Mucosa of rectum (tissue), 2 donors: ENCODE measurements at regions not wholly inside any gene's neighbourhood (a gene's known extent, or its start where the extent isn't known, plus 50 kb on each side); places are given as distances from the start of the nearest gene placed in this dataset.

Experiments
- H3K27ac ChIP-seq, 2 donors: one replicate each; pipeline ENCODE4 v1.7.0; 2013; ENCODE audit warnings: inconsistent platforms in 2 of 2, low read depth in 2 of 2, low read length in 2 of 2
- H3K27me3 ChIP-seq, 2 donors: one replicate each; pipeline ENCODE4 v1.7.0; 2013; ENCODE audit warnings: low read length in 2 of 2; ENCODE audit not compliant: control insufficient read depth in 2 of 2, insufficient read depth in 2 of 2
- H3K36me3 ChIP-seq, 2 donors: one replicate each; pipeline ENCODE4 v1.7.0; 2013; ENCODE audit warnings: low read length in 2 of 2; ENCODE audit not compliant: control insufficient read depth in 2 of 2, insufficient read depth in 2 of 2
- H3K4me1 ChIP-seq, 2 donors: one replicate each; pipeline ENCODE4 v1.7.0; 2013; ENCODE audit warnings: low read length in 2 of 2, mild to moderate bottlenecking in 1 of 2; ENCODE audit not compliant: control insufficient read depth in 2 of 2, insufficient read depth in 2 of 2
- H3K4me3 ChIP-seq, 2 donors: one replicate each; pipeline ENCODE4 v1.7.0; 2013; ENCODE audit warnings: low read length in 2 of 2
- H3K9ac ChIP-seq, 2 donors: one replicate each; pipeline ENCODE4 v1.7.0; 2013; ENCODE audit warnings: low read length in 2 of 2, low read depth in 1 of 2, mild to moderate bottlenecking in 1 of 2
- H3K9me3 ChIP-seq, 2 donors: one replicate each; pipeline ENCODE4 v1.7.0; 2013; ENCODE audit warnings: low read length in 2 of 2; ENCODE audit not compliant: control insufficient read depth in 2 of 2
- donor health status: healthy.
- donor health status: Normal muscosa, but diverticular disease.

DNA sequence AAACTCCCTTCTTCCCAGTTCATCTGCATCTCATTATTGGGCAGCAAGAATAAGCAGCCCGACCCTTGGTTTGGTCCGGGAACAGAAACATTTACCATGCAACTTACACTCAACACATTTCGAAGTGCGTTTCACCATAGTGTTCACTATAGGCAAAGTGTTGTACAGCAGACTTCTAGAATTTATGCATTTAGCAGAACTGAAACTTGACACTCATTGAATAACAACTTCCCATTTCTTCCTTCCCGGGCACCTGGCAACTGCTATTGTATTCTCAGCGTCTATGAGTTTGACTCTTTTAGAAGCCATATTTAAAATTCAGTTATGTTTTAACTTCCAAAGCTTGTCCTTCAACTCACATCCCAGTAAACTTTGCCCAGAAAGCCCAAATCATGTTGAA is 840.6 kb downstream of the NLGN4X start:
- Histone ChIP-seq H3K9ac (no peak overlapping the region), H3K36me3 (no peaks in the 10 kb centered on the region), H3K27me3 (no peaks in the 10 kb centered on the region), H3K27ac (no peak overlapping the region), H3K4me1 (no peaks in the 10 kb centered on the region), H3K9me3 (peaks cover 4 to 8% of the 10 kb centered on the region in 2 donors), H3K4me3 (no peak overlapping the region)

DNA sequence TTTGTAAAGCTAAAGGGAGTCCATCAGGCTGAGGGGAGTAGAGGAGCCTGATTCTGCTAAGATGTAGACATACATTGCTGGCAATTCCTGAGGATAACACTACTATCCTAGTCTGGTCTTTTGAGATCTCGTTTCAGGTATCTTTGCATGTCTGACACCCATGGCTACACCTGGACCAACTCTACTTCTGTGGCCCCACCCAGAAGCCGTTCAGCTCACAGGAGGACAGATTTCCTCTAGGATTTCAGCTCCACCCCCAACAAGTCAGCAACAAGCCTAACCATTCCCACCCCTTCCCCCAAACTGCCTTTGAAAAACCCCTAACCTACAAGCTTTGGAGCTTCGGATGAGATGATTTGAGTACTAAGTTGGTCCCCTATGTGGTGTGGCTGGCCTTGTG is 848.2 kb downstream of the NLGN4X start:
- Histone ChIP-seq H3K9me3 (no peaks in the 10 kb centered on the region), H3K36me3 (no peaks in the 10 kb centered on the region), H3K9ac (no peak overlapping the region), H3K27ac (no peak overlapping the region), H3K4me3 (no peak overlapping the region), H3K4me1 (no peaks in the 10 kb centered on the region), H3K27me3 (no peaks in the 10 kb centered on the region)

DNA sequence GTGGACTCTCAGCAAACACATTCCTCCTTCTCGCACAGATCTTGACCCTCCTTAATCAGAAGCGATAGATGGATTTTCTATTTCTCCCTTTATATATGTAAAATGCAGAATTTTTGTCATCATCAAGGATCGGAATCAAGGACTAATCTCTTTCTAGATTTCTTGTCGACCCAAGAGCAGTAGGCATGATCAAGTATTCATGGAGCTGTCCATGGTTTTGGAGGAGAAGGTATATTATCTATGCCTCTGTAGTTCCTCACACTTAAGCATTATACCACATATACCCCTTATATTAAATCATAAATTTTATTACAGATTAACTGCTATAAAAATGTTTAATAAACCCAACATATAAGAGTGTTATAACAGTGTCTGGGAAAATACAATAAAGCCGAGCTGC is 886.8 kb downstream of the NLGN4X start:
- no peak overlapping the region for H3K4me3 ChIP-seq
- no peaks in the 10 kb centered on the region for H3K27me3 ChIP-seq
- H3K9ac ChIP-seq, result no peak overlapping the region
- no peak overlapping the region for H3K27ac ChIP-seq
- H3K9me3 ChIP-seq, result peaks cover 0 to 3% of the 10 kb centered on the region in 2 donors
- no peaks in the 10 kb centered on the region for H3K4me1 ChIP-seq
- H3K36me3 ChIP-seq, result no peaks in the 10 kb centered on the region

DNA sequence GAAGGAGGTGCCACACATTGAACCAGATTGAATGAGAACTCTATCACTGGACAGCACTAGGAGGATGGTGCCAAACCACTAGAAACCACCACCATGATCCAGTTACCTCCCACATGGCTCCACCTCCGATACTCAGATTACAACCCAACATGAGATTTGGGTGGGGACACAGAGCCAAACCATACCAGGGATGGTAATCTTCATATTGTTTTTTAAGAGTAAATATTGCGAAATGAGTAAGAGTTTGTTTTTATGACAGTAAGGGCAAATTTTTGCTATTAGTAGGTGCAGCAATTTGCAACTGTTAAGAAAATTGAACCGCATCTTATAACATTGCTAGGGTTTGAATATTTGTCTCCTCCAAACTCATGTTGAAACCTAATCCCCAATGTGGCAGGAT is 891.5 kb downstream of the NLGN4X start:
- H3K4me3 ChIP-seq, result no peak overlapping the region
- no peak overlapping the region for H3K9ac ChIP-seq
- H3K27me3 ChIP-seq, result no peaks in the 10 kb centered on the region
- no peaks in the 10 kb centered on the region for H3K4me1 ChIP-seq
- no peaks in the 10 kb centered on the region for H3K36me3 ChIP-seq
- no peak overlapping the region for H3K27ac ChIP-seq
- peaks cover 0 to 3% of the 10 kb centered on the region in 2 donors for H3K9me3 ChIP-seq

DNA sequence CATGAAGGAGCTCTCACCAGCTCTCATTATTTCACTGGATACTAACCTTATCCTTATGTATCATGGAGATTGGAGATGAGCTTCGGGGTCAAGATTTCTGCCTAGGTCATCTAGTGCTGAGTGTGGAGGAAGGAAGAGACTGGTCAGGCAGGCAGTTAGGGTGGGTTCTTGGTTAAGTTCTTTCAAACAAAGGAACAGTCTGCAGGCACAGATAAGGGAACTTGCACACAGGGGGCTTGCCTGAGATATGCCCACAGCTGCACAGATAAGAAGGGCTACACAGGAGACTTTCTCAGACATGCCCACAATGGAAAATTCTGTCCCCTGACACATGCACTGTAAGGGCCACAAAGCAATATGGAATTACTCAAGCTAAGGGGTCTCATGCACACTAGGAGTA is 904.1 kb downstream of the NLGN4X start:
- H3K4me1 ChIP-seq, result no peaks in the 10 kb centered on the region
- no peak overlapping the region for H3K27ac ChIP-seq
- H3K4me3 ChIP-seq, result no peak overlapping the region
- no peaks in the 10 kb centered on the region for H3K27me3 ChIP-seq
- H3K9me3 ChIP-seq, result peaks cover 0 to 3% of the 10 kb centered on the region in 2 donors
- no peak overlapping the region for H3K9ac ChIP-seq
- H3K36me3 ChIP-seq, result no peaks in the 10 kb centered on the region

DNA sequence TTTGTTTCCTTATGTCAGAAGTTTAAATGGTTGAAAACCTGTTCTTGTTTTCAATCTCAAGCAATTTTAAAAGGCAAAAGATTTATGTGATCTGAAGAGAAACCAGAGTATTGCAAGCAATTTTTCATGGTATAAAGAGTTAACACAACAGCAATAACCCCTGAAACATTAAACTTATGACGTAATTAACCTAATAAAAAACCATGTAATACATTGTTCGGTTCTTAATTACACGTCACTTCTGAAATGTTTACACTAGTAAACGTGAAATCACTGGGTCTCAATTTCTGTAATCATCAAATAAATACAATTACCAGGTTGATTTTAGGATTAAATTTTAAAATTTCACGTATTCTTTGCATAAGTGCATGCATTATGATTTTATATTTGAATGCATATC is 914.5 kb downstream of the NLGN4X start:
- H3K9me3 ChIP-seq, result no peaks in the 10 kb centered on the region

DNA sequence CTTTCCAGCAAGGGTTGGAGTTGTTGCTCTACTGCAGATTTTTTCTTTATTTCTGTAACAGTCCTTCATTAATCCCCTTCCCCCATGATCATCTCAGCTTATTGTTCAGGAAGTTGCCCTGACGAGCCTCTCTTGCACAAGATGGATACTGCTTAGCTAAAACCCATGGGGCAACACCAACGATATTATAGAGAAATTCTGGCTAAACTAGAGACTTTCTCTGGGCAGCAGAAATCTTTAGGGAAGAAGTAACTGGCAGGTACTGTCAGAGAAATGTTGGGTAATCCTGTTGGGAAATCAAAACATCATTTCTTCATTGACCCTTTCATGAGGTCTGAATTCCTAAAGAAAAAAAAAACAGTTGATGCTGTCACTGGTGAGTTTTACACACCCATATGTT is 921.3 kb downstream of the NLGN4X start:
- Histone ChIP-seq H3K27ac (no peak overlapping the region), H3K27me3 (no peaks in the 10 kb centered on the region), H3K9ac (no peak overlapping the region), H3K9me3 (no peaks in the 10 kb centered on the region), H3K4me3 (no peak overlapping the region), H3K4me1 (no peaks in the 10 kb centered on the region), H3K36me3 (no peaks in the 10 kb centered on the region)

More for the DNA sequence above, 914.5 kb downstream of the NLGN4X start:
- Histone ChIP-seq H3K27ac (no peak overlapping the region), H3K4me3 (no peak overlapping the region), H3K4me1 (no peaks in the 10 kb centered on the region), H3K9ac (no peak overlapping the region), H3K36me3 (no peaks in the 10 kb centered on the region), H3K27me3 (no peaks in the 10 kb centered on the region)

DNA sequence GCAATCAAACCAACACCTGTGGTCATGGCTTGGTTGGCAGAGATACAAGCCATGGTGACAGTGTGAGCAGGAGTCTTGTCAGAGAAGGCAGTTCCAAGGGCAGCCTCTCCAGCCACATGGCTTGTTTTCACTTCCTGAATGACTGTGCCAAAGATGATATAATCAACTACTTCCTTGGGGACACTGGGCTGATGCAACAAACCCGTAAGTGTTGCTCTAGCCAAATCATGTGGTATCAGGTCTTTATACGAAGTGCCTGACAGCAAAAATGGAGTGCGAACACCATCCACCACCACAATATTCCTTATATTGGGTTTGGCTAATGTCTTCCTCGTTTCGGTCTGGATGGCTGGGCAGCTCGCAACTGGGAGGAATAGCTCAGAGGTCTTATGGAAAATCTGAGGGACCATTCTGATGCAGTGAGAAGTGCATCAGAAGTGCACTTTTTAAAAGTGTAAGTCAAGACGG is 922.0 kb downstream of the NLGN4X start:
- H3K9me3 ChIP-seq, result no peaks in the 10 kb centered on the region
- H3K9ac ChIP-seq, result no peak overlapping the region
- no peaks in the 10 kb centered on the region for H3K36me3 ChIP-seq
- no peaks in the 10 kb centered on the region for H3K27me3 ChIP-seq
- no peaks in the 10 kb centered on the region for H3K4me1 ChIP-seq
- H3K4me3 ChIP-seq, result no peak overlapping the region
- no peak overlapping the region for H3K27ac ChIP-seq

DNA sequence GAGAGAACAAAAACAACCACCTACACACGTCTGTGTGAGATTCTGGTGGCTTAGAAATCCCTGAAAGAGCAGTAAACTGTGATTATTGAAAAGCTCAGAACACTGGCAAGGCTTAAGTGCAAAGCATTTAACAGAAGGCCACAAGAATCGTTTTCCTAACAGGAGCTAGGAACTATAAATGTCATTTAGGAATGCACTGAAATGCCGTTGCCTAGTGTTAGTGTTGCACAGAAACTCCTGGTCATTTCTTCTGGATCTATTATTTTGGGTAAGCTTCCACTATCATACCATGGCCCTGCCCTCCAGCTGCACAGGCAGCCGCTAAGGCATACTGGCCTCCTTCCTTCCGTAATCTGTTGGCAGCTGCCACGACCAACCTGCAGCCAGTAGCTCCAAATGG is 923.2 kb downstream of the NLGN4X start:
- Histone ChIP-seq H3K27me3 (no peaks in the 10 kb centered on the region), H3K4me1 (no peaks in the 10 kb centered on the region), H3K27ac (no peak overlapping the region), H3K4me3 (no peak overlapping the region), H3K36me3 (no peaks in the 10 kb centered on the region), H3K9me3 (no peaks in the 10 kb centered on the region), H3K9ac (no peak overlapping the region)

DNA sequence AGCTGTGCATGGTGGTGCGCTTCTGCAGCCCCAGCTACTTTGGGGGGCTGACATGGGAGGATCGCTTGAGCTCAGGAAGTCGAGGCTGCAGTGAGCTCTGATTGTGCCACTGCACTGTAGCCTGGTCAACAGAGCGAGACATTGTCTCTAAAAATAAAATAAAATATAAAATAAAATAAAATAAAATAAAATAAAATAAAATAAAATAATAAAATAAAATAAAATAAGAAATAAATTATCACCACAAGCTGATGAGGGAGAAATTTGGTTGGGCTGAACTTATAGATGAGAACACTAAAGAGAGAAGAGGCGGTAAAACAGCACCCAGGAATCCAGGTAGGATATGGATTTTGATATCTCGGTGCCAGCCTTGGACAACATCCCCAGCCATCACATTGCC is 933.7 kb downstream of the NLGN4X start:
- Histone ChIP-seq H3K4me1 (no peaks in the 10 kb centered on the region), H3K27ac (no peak overlapping the region), H3K27me3 (no peaks in the 10 kb centered on the region), H3K36me3 (no peaks in the 10 kb centered on the region), H3K4me3 (no peak overlapping the region), H3K9me3 (no peaks in the 10 kb centered on the region), H3K9ac (no peak overlapping the region)

DNA sequence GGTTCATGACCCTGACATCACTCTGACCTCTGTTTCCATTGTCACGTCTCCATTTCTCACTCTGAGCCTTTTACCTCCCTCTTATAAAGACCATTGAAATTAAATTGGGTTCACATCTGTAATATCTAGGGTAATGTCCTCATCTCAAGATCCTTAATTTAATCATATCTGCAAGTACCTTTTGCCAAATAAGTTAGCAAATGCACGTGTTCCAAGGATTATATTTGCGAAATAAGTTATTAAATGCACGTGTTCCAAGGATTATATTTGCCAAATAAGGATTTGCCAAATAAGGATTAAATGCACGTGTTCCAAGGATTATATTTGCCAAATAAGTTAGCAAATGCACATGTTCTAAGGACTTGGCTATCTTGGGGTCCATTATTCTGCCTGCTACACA is 938.0 kb downstream of the NLGN4X start:
- Histone ChIP-seq H3K9me3 (peaks cover 0 to 3% of the 10 kb centered on the region in 2 donors), H3K27ac (no peak overlapping the region), H3K4me1 (no peaks in the 10 kb centered on the region), H3K9ac (no peak overlapping the region), H3K36me3 (no peaks in the 10 kb centered on the region), H3K4me3 (no peak overlapping the region), H3K27me3 (no peaks in the 10 kb centered on the region)
